HPDE6-E6E7 (cell line): ENCODE measurements at regions not wholly inside any gene's neighbourhood (a gene's known extent, or its start where the extent isn't known, plus 50 kb on each side); places are given as distances from the start of the nearest gene placed in this dataset.
"Not testable (repeated sequence)": the region's sequence is repeated elsewhere in the genome, so short reads cannot be mapped to it uniquely, and the experiment has no call there.

ENCODE experiments used
- DNase-seq: peaks from one replicate; pipeline ENCODE4 v3.0.0; 2011; ENCODE audit warnings: missing footprints; ENCODE audit errors: extremely low spot score

DNA sequence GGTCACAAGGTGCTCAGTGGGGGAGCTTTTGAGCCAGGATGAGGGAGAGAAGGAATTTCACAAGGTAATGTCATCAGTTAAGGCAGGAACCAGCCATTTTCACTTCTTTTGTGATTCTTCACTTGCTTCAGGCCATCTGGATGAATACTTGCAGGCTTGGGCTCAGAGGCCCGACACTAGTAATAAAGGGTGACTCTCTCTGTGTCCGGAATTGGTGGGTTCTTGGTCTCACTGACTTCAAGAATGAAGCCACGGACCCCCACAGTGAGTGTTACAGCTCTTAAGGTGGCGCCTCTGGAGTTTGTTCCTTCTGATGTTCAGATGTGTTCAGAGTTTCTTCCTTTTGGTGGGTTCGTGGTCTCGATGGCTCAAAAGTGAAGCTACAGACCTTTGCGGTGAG, 131.8 kb upstream of the RXFP2 start:
- not testable (repeated sequence) for DNase-seq

DNA sequence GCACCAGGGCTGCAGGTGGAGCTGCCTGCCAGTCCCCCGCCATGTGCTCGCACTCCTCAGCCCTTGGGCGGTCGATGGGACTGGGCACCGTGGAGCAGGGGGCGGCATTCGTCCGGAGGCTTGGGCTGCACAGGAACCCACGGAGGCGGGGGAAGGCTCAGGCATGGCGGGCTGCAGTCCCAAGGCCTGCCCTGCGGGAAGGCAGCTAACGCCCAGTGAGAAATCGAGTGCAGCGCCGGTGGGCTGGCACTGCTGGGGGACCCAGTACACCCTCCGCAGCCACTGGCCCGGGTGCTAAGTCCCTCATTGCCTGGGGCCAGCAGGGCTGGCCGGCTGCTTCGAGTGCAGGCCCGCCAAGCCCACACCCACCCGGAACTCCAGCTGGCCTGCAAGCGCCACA, 130.5 kb upstream of the RXFP2 start:
- DNase-seq = not testable (repeated sequence)

DNA sequence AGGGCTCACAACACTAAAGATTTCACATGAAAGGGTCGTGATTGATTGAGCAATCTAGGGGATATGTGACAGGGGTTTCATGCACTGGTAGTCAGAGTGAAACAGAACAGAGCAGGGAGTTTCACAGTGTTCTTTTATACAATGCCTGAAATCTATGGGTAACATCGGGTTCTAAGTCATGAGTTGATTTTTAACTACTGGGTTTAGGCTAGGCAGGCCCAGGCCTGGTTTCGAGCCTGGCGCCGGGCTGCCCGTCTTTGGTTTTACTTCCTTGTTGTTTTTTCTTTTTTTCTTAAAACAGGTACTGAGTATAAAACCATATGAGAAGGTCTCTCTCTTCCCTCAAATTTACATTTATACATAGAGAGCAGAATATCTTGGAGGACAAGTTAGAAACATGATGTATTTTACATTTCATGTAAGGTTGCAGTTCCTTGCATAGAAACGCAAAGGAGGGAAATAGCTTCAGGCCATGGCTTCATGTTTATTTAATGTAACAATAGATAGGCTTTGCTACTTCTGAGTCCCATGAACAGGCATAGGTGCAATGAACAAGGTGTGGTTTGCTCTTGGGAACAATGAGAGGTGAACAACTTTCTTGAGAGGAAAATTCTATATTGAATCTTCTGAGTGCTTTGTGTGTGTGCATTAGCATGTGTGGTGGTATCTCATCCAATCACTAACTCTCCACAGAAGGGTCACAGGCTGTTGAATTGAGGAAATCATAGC, 128.9 kb upstream of the RXFP2 start:
- no peak for DNase-seq

DNA sequence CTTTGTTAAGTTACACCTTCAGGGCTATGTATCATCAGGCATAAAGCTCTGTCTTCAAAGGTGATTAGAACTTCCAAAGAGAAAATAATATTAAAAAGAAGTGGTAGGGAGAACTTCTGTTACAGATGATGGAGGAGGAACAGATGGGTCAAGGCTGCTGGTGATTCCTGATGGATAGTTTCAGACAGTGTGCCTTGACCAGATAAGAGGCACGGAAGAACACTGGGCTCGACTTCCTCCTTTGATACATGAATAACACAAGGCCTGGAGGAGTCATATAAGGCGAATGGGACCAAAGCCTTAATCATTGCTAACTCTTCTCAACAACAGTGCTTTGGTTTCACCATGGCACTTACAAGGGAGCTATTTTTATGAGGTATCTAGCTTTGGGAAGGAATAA, 128.1 kb upstream of the RXFP2 start:
- no peak for DNase-seq

DNA sequence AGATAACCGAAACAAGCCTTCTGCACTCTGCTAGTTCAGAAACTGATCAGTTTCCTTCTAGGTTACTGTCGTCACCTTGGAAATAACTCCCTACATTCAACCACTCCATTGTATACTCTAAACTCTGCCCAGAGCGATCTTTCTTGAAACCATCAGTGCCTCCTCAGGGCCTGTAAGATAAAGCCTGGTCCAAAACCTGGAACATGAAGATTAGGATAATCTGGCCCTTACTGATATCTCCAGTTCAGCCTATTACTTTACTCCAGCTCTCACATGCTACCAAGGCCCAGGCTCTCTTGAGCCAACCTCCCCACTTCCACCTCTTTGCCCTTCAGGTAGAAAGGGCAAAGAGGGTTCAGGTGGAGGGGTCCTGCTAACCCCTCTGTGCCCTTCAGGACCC, 125.3 kb upstream of the RXFP2 start:
- no peak for DNase-seq

DNA sequence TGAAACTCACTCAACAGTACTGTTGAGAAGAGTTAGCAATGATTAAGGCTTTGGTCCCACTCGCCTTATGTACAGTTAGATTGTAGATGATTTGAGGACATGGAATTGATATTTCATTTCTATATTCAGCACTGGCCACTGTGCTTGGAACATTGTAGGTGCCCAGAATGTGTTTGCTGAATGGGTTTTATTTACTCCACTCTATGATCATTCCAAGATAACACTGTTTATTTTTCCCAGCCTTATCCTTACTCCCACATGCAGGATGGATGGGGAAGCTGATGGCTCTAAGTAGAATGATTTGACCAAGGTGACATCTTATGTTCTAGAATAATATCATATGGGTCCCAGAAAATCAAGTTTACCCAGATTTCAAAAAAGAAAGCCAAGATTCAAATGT, 124.6 kb upstream of the RXFP2 start:
- no peak for DNase-seq

DNA sequence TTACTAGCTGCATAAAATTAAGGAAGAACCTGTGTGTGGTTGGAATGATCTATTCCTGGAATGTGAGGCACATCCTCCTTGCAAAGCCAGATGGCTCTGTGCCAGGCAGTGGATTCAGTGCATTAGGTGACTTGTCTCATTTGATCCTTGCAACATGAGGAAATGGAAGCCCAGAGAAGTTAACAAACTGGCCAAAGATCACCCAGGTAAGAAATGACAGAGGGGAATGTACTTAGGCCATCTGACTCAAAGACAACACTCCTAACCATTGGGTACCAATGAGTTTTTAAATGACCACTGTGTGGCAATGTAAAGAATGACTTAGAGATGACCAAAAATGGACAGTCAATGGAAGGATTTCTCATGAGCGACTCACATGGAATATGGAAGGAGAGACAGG, 114.2 kb upstream of the RXFP2 start:
- no peak for DNase-seq

DNA sequence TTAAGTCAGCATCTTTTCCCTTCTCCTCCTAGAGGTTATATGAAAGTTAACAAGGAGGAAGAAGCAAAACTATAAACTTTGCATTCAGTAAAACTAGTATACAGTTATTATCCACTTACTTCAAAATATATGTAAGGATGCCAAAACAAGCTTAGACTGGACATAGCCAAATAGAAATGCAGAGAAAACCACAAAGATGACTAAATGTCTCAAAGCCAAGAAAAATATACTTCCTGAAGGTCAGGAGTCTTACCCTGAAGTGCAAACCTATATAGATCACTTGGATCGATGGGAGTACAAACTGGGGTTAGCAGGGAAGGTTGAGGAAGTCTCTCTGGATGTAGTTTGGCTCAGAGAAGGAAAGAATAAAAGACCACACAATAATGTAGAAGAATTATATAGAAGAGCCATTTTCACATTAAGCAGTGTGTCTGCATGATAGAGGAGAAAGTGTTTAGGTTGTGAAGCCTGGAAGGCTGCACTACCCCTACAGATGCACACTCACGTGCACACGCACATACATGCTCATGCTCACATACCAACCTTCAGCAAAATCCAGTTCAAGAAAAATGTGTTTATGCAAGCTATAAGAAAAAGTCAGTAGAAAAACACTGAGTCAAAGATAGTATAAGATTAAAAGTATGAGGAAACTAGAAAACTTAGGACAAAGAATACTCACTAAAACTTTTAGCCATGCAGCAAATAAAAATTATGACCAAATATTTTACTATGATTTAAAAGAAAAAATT, 112.1 kb upstream of the RXFP2 start:
- DNase-seq = no peak

DNA sequence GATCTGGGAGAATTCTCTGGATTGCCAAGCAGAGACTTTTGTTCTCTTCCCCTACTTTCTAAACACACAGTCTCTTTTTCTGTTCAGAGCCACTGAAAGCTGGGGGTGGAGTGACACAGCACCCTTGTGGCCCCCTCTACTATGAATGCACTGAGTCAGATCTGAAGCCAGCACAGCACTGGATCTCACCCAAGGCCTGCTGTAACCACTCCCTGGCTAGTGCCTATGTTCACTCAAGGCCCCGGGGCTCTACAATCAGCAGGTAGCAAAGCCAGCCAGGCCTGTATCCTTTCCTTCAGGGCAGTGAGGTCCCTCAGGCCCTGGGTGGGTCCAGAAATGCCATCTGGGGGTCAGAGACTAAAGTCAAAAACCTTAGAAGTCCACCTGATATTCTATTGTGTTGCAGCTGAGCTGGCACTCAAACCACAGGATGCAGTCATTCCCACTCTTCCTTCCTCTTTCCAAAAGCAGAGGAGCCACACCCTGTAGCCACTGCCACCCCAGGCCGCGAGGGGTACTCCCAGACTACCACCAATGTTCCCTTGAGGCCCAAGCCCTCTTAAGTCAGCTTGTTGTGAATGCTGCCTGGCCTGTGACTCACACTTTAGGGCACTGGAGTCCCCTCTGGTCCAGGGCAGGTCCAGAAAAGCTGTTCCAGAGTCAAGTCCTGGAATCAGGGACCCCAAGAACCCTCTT, 110.1 kb upstream of the RXFP2 start:
- DNase-seq = no peak

DNA sequence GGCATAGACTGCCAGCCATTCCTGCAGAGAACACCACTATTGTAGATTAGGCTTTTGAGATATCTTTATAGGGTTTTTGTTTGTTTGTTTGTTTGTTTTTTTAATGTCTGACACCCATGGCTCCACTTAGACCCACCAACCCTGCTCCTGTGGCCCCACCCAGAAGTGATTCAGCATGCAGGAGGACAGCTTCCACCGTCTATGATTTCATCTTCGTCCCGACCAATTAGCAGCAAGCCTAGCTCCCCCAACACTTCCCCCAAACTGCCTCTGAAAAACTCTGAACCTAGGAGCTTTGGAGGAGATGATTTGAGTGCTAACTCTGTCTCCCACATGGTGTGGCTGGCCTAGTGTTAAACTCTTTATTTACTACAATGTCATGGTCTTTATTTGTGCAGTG, 108.3 kb upstream of the RXFP2 start:
- no peak for DNase-seq

DNA sequence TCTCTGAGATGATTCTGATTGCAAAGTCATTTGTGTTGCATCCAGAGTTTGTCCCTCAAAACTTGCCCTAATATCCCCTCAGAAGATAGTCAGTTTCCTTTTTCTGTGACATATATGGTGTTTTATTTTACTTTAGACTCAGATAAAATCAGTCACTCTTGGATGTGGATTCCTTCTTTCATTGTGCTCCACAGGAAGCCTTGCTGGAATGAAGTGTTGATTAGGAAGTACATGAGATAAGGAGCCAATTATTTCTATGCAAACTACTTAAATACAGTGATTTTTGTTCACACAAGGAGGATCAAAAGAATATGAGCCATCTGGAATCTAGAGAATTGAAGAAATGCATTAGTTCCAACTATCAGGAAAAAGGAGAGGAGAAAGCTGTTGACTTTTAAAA, 107.6 kb upstream of the RXFP2 start:
- DNase-seq = no peak

DNA sequence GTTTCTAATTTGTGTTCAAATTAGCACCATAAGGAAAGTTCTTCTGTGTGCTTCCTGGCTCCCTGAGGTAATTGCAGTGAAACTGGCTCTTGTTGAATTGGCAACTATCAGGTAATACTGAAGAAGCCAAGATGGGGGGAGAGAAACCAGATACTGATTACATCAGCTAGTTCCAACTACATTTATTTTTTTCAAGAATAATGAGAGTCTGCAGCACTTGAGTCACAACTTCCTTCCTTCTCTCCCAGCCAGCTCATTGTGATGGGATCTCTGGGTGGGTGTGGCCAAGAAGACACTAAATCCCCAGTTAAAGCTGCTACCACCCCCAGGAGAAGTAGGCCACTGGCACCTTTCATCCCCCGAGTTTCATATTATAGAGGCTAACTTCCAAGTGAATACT, 100.7 kb upstream of the RXFP2 start:
- peak; percentile 13 for DNase-seq

DNA sequence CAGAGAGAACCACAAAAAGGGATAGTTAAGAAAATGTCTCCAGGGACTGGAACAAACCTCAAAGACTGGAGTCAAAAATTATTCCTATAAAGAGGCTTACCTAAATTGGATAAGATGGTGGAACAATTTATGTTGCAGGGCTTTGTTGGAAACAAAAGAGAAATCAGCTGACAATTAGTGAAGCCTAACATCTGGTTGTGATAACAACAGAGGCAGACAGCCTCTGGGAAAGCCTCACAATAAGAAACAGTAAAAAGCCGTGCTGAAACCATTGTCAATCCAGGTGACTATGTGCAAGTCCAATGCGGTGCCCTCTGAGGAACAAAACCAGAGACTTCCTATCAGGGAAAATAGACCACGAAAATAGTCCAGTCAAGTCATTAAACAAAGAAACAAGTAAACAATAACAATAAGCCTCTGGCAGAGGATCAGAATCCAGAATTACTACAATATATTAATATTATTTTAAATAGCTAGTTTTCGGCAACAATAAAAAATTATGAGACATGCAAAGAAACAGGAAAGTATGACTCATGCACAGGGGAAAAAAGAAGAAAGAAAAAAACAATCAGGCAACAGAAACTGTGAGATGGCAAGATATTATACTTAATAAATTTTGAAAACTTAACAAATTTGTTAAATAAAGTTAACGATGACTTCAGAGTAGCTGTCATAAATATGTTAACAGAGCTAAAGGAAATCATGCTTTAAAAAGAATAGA, 99.7 kb upstream of the RXFP2 start:
- DNase-seq = no peak

DNA sequence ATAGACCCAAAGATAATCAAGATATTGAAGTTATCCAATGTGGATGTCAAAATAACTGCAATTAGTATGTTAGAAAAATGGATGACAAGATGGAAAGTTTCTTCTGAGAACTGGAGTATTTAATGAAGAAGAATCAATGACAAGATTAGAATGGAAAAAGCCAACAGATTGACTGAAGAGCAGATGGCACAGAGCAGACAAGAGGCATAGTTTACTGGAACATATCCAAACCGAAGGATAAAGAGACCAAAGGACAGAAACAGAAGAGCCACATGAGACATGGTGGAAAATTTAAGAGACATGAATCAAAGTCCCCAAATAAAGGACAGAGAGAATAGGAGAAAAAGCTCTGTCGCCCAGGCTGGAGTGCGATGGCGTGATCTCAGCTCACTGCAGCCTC, 89.6 kb upstream of the RXFP2 start:
- DNase-seq = no peak

DNA sequence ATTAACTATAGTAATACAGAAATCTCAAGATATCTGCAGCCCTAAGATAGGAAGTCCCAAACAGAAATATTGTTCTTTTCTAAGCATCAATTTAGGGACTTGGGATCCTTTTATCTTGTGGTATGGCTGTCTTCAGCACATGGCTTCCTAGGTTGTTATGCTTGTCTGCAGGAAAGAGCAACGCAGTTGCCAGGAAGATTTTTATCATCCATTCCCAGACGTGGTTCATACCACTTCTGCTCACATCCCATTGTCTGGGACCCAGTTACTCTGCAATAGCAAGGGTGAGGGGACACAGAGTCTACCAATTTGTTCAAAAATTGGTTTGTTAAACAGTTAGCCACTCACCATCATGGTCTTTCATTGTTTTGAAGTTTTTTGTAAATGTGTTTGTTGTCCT, 85.6 kb upstream of the RXFP2 start:
- no peak for DNase-seq

DNA sequence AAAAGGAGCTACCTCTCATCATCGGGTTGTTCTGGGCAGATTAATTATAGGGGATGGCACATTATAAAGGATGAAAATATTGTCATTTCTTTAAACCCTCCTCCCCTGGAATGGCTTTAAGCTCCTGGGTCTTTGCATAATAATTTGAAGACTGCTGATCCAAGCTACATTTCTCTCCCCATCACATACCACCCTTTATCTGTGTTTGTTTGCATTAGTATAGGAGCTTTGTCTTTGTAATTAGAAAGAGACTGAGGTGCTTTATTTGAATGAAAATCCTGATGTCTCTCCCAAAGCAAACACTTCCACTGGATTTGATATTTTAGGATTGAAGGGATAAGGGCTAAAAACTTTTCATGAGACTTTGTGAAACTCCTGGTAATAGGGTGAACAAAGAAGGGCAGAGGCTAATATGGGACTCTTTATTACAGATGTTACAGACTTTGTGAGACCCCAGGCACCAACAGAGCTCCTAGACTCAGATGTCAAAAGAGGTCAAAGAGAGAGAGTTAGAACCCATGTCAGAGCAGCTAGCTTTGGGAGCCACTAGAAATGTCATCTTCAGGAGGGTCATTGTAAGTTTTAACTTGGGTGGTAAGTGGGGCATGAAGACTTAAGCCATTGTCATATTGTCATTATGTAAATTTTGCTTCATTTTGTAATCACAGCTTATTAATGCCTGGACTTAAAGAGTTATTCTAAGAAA, 75.3 kb upstream of the RXFP2 start:
- no peak for DNase-seq

DNA sequence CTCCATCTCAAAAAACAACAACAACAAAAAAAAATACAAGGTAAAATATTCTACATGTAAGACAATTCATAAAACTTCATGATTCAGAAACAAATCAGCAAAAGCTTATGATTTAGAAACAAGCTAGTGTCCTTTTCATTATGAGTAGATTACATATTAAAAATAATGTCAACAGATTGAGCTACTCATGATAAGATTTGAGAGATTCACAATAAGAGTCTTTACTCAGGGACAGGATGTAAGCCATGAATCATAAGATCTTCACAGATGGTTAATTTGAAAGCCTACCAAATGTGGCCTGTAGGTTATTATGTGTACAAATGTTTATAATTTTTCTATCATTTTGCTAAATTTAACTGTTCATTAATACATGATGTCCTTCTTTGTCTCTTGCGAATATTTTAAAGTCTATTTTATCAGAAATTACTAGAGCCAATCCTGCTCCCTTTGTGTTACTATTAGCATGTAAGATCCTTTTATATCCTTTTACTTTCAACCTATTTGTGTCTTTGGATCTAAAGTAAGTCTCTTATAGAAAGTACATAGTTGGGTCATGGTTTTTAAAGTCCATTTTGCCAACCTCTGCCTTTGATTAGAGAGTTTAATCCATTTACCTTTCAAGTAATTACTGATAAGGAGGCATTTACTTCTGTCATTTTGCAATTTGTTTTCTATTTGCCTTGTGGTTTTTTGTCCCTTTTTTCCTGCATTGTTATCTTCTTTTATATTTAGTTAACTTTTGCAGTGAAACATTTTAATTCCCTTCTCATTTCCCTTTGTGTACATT, 68.3 kb upstream of the RXFP2 start:
- DNase-seq = no peak

DNA sequence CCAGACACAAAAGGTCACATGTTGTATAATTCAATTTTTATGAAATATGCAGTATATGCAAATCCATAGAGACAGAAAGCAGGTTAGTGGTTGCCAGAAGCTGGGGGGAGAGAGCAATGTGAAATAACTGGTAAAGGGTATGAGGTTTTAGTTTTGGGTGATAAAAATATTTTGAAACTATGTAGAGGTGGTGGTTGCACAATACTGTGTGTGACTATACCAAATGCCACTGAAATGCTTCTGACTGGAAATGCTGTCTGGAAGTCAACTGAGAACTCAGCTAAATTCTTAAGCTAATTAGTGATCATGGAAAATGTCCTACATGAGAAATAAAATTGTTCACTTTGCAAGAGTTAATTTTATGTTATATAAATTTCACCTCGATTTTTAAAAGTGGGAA, 65.3 kb upstream of the RXFP2 start:
- no peak for DNase-seq

DNA sequence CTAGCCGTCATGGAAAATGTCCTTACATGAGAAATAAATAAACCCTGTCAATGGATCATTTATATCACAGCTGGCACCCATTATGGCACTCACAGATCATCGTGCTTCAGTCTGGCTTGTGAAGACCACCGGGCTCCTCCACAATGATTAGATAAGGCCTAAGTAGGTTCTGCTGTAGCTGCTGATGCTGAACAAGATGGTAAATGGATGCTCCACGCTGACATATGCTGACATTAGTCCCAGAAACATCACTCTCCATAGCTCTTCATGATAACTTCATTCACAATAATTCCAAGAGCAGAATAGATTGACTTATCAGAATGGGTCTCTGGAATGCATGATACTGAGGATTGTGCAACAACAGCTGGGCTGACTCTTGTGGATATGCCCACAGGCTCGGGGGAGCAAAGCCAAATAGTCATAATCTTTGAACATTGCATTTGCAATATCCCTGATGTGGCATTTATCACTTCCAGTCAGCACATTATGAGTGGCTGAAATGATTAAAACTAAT, 63.8 kb upstream of the RXFP2 start:
- no peak for DNase-seq

DNA sequence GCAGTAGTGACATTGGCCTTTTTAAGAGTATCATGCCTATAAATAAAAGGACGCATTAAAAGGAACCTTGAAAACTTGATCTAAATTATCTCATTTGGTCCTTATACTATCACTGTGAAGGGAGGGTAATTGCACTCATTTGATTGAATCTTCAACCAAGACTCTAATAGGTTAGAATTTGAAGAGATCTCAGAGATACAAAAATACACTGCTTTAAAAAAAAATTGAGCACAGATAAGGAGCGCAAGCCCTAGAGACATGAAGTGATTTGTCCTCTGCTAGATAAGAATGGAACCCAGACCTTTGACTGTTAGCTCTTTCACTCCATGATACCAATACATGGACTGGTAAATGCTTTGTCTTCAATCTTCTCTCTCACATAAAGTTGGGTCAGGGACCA, 58.2 kb upstream of the RXFP2 start:
- no peak for DNase-seq

DNA sequence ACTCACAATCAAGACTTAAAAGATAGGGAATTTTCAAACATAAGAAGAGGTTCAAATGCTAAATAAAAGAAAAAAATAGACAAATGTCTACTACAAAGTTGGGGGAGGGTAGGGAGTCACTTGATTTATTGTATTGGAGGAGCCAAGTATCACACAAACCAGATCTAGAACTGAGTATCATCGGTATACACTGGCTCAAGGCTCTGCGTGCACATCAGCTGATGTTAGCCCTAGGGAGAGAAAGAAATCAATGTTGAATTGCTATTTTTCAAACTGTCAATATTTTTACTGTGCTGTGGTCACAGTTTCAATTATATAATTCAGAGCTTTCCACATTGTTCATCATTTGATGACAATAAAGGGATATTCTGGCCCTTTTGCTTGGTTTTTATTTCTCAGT, 54.9 kb upstream of the RXFP2 start:
- DNase-seq = no peak
